Lower leg skin (tissue), 3 donors: ENCODE measurements at regions not wholly inside any gene's neighbourhood (a gene's known extent, or its start where the extent isn't known, plus 50 kb on each side); places are given as distances from the start of the nearest gene placed in this dataset.

Experiments used
- POLR2A ChIP-seq, 2 donors: fragments of 450-650 bp; IDR thresholded peaks; one replicate each; pipeline ENCODE4 v1.6.1; 2016 to 2017; ENCODE audit warnings: antibody characterized with exemption in 2 of 2, mild to moderate bottlenecking in 1 of 2, moderate library complexity in 1 of 2
- TF ChIP-seq, protein P1 (sequence below), 3 donors: fragments of 450-650 bp; IDR thresholded peaks; one replicate each; pipeline ENCODE4 v1.5.1; 2016; ENCODE audit warnings: antibody characterized with exemption in 3 of 3, mild to moderate bottlenecking in 3 of 3, moderate library complexity in 2 of 3

DNA sequence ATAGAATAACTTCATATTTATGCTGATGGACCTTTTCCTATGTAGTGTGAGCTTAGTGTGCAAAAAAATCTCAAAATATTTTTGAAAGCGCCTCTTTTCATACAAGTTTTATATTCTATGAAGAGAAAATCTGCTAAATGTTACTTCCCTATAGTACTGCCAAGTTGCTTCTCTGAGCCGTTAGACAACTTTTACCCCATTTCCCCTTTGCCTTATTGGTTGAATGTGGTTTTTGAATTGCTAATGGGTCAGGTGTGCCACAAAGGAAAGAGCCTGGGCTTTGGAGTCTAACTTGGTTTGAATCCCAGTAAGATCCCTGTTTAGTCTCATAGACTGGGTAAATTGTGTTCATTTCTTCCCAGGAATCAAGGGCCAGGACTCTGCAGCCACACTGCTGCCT is 261.5 kb downstream of the SNX10 start:
- no peak for TF ChIP-seq POLR2A (IDR thresholded peaks at IDR 0.05)
- TF ChIP-seq, protein P1, sequence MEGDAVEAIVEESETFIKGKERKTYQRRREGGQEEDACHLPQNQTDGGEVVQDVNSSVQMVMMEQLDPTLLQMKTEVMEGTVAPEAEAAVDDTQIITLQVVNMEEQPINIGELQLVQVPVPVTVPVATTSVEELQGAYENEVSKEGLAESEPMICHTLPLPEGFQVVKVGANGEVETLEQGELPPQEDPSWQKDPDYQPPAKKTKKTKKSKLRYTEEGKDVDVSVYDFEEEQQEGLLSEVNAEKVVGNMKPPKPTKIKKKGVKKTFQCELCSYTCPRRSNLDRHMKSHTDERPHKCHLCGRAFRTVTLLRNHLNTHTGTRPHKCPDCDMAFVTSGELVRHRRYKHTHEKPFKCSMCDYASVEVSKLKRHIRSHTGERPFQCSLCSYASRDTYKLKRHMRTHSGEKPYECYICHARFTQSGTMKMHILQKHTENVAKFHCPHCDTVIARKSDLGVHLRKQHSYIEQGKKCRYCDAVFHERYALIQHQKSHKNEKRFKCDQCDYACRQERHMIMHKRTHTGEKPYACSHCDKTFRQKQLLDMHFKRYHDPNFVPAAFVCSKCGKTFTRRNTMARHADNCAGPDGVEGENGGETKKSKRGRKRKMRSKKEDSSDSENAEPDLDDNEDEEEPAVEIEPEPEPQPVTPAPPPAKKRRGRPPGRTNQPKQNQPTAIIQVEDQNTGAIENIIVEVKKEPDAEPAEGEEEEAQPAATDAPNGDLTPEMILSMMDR (IDR thresholded peaks at IDR 0.05) = no peak
